Putamen (tissue), 1 donor: ENCODE measurements at regions not wholly inside any gene's neighbourhood (a gene's known extent, or its start where the extent isn't known, plus 50 kb on each side); places are given as distances from the start of the nearest gene placed in this dataset.
"Not testable (repeated sequence)": the region's sequence is repeated elsewhere in the genome, so short reads cannot be mapped to it uniquely, and the experiment has no call there.

Source experiments
- DNase-seq: peaks from one replicate; pipeline ENCODE4 v3.0.0-alpha.2; 2016; ENCODE audit warnings: low spot score

DNA sequence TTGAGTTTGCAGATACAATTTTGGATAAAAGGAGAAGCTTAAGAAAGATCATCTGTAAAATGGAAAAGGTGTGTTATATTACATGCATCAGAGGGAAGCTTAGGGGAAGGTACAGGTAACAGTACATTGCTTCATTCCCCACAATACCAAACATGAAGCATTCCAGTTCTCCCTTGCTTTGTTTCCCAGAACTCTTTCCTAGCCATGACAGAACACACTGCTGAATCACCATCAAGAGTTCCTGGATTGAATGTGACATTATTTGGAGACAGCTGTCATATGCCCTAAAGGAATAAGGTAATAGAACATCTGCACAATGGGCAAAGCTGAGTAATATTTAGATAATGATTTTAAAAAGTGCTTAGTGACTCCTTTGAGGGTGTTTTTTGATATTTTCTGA, 303.5 kb upstream of the ST8SIA4 start:
- DNase-seq: no peak

DNA sequence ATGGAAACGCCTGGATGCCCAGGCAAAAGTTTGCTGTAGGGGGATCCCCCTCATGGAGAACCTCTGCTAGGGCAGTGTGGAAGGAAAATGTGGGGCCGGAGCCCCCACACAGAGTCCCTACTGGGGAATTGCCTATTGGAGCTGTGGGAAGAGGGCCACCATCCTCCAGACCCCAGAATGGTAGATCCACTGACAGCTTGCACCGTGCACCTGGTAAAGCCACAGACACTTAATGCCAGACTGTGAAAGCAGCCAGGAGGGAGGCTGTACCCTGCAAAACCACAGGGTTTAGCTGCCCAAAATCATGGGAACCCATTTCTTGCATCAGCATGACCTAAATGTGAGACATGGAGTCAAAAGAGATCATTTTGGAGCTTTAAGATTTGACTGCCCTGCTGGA, 302.0 kb upstream of the ST8SIA4 start:
- DNase-seq: not testable (repeated sequence)

DNA sequence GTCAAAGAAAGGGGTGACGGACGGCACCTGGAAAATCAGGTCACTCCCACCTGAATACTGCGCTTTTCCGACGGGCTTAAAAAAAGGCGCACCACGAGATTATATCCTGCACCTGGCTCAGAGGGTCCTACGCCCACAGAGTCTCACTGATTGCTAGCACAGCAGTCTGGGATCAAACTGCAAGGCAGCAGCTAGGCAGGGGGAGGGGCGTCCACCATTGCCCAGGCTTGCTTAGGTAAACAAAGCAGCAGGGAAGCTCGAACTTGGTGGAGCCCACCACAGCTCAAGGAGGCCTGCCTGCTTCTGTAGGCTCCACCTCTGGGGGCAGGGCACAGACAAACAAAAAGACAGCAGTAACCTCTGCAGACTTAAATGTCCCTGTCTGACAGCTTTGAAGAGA, 277.3 kb upstream of the ST8SIA4 start:
- not testable (repeated sequence) for DNase-seq

DNA sequence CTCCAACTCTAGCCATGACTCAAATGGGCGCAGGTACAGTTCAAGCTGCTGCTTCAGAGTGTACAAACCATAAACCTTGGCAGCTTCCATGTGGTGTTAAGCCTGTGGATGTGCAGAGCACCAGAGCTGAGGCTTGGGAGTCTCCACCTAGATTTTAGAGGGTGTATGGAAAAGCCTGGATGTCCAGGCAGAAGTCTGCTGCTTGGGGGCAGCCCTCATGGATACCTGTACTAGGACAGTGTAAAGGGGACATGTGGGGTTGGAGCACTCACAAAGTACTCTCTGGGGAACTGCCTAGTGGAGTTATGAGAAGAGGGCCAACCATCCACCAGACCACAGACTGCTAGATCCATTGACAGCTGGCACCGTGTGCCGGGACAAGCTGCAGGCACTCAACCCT, 273.5 kb upstream of the ST8SIA4 start:
- no peak for DNase-seq

DNA sequence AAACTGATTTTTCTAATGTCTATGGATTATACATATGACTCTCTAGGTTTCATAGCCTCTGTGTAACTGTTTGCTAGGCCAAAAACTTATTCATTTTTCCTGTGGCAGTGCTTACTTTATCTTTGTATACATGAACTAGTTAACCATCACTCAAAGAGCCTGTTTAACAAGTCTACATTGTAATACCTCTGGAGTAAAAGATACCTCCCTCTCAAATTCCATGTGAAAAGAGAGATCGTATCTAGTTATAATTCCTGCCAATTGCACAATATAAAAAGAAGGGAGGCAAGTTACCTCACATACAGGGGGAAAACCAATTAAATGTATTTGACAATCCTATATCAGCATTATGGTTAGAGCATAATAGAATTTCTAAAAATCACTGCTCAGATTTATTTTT, 271.9 kb upstream of the ST8SIA4 start:
- no peak for DNase-seq

DNA sequence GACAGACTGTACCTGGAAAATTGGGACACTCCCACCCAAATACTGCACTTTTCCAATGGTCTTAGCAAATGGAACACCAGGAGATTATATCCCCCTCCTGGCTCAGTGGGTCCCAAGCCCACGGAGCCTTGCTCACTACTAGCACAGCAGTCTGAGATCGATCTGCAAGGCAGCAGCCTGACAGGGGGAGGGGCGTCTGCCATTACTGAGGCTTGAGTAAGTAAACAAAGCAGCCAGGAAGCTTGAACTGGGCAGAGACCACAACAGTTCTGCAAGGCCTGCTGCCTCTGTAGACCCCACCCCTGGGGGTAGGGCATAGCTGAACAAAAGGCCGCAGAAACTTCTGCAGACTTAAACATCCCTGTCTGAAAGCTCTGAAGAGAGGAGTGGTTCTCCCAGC, 260.0 kb upstream of the ST8SIA4 start:
- DNase-seq: no peak

DNA sequence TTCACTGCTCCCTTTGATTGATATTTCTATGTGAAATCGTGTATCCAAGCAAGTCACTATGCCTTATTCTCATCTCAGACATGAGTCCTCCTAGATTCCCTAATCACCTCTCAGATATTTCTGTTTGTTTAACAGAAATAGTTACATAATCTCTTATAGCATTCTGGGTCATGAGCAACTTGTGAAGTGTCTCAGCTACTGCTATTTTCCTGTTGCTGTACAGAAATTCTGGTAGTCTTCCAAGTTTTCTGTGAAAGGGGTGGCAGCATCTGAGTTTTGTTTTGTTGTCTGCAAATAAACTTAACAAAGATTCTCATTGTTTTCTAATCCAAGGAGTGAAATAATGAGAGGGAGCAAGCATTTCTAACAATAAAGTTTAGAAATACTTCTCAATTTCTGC, 256.9 kb upstream of the ST8SIA4 start:
- DNase-seq: peak; percentile 62

DNA sequence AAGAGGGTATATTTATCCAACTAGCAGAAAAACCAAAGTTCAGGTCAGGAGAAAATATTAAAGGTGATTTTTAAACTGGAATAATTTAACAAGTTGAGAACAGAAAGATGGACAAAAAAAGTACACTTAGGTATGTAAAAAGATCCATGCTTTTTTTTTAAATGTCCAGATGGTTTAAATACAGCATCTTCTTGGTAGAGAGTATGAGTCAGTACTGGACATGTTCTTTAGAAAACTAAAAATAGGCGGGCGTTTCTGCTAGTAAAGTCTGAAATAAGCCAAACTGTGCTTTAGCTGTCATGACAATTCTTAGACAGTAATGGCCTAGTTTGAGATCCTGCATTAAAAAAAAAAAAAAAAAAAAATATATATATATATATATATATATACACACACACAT, 255.9 kb upstream of the ST8SIA4 start:
- DNase-seq: no peak

DNA sequence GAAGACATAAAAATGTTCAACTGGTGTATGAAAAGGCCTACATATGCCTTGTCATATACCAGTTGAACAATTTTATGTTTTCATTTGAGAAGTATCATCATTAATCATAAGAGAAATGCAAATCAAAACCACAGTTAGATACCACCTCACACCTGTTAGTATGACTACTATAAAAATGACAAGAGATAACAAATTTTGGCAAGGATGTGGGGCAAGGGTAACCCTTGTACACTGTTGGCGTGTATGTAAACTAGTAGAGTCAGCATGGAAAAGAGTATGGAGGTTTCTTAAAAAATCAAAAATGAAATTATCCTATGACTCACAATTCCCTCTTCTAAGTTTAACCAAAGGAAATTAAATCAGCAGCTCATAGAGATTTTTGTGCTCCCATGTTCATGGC, 250.4 kb upstream of the ST8SIA4 start:
- no peak for DNase-seq

DNA sequence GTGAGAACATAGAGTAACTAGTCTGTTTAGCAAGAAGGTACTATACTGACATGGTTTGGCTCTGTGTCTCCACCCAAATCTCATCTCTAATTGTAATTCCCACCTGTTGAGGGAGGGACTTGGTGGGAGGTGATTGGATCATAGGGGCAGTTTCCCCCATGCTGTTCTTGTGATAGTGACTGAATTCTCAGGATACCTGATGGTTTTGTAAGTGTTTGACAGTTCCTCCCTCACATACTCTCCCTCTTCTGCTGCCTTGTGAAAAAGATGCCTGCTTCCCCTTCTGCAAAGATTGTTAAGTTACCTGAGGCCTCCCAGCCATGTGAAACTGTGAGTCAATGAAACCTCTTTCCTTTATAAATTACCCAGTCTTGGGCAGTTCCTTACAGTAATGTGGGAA, 240.4 kb upstream of the ST8SIA4 start:
- DNase-seq: no peak

DNA sequence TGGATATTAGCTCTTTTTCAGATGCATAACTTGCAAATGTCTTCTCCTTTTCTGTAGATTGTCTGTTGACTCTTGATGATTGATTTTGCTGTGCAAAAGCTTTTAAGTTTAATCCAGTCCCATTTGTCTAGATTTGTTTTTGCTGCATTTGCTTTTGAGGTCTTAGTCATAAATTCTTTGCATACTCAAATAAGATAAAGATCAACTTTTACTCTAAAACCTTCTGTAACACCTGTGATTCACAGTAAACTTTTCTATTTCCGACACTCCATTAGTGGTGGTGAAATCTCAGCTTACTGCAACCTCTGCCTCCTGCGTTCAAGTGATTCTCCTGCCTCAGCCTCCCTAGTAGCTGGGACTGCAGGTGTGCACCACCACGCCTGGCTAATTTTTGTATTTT, 239.0 kb upstream of the ST8SIA4 start:
- no peak for DNase-seq

DNA sequence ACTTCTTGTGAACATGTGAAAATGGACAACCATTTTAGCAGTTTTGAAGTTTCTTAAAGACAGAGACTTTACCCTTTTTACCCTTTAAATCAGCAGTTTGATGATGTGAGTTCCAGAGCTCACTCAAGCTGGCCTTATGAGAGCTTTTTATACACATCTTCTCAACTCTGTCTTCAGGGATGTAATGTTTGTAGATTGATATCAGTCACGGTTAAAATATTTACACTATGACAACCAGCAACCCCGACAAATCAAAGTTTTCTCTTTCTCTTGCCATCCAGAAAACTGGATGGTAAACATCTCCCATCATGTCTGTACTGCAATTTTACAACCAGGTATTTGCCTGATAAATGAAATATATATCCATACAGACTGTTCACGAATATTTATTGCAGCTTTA, 233.4 kb upstream of the ST8SIA4 start:
- no peak for DNase-seq

DNA sequence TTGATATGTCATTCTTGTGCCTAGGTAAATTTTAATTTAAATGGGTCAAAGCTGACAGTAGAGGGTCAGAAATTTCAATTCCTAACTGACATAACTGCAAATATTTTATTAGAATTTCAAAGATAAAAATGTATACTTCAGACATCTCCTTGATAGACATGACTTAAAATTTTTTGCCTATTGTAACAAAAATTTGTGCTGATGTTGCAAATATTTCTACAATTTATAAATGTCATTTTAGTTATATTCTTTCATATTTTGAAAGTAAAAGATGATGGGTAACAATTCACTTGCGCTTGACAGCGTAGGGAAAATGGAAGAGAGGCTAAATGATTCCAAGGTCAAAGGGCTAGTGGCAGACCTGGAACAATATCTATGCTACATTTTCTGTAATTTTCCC, 220.3 kb upstream of the ST8SIA4 start:
- DNase-seq: no peak

DNA sequence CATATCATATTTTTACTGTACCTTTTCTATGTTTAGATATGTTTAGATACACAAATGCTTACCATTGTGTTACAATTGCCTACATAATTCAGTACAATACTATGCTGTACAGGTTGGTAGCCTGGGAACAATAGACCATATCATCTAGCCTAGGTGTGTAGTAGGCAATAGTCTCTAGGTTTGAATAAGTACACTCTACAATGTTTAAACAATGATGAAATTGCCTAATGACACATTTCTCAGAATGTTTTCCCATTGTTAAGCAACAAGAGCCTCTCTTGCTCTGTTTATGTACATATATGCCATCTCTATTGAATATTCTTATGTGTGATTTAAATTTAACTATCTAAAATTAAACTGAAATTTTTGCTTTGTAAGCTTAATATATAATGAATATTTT, 209.6 kb upstream of the ST8SIA4 start:
- no peak for DNase-seq

DNA sequence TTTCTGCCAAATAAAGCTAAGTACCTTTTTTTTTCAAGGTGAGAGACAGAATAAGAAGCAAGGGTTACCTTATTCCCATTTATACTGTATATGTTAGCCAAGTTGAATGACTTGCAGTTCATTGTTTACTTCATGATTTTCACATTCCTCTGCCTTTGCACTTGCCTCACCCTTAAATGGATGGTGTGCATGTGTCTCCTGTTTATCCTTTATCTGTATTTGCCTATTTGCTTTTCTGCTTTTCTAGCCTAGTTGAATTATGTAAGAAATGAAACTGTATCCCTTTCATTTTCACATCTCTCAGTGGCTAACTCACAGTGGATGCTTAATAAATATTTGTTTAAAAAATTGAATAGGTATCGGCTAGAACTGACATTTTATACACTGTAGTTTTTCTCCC, 200.8 kb upstream of the ST8SIA4 start:
- no peak for DNase-seq

DNA sequence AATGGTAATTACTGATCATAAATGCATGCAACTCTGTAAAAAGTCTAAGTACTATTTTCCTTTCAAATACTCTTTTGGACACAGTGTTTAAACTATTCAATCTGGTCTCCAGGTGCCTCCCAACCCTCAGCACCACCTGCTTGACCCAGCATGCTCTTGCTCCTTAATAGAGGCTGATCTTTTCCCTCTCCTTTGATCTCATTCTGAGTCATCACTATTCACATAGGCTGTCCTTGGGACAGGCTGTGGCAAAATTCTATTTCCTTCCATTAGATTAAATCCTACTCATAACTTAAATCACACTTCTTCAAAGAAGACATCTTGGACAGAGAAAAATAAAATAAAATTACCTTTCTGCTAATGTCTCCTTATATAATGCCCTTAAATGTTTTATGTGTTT, 199.4 kb upstream of the ST8SIA4 start:
- no peak for DNase-seq

DNA sequence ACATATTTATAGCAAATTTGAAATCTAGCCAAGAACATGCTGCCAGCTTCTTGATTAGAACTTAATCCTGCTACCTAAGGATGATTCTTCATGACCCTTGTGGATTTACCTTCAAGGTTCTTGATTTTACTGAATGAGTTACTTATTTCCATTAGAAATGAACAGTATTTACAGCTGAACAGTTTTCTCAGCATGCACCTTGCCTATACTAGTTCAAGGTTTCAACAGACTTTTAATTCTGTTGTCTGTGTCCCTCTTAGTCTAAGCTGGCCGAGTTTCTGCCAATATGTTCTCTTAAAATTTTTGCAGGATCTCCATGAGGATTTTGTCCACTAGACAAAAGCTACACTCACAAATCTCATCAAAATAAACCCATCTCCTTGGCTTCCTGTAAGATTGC, 188.8 kb upstream of the ST8SIA4 start:
- DNase-seq: no peak

DNA sequence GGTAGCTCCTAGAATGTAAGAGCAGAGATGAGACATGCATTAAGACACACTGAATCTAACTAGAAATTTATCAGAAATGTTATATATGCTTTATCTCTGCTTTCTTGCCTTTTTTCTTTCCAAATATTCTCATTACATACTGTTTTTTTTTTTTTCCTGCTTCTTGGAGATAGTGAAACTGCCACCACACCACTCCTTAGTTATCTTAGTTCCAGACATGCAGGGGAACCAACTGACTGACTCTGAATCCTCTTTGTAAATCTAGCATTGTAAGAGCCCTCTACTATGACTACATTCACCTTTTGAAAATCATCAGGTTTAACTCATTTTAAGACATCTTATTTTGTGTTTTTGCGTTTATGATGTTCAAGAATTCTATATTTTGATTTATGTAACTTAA, 181.3 kb upstream of the ST8SIA4 start:
- DNase-seq: no peak

DNA sequence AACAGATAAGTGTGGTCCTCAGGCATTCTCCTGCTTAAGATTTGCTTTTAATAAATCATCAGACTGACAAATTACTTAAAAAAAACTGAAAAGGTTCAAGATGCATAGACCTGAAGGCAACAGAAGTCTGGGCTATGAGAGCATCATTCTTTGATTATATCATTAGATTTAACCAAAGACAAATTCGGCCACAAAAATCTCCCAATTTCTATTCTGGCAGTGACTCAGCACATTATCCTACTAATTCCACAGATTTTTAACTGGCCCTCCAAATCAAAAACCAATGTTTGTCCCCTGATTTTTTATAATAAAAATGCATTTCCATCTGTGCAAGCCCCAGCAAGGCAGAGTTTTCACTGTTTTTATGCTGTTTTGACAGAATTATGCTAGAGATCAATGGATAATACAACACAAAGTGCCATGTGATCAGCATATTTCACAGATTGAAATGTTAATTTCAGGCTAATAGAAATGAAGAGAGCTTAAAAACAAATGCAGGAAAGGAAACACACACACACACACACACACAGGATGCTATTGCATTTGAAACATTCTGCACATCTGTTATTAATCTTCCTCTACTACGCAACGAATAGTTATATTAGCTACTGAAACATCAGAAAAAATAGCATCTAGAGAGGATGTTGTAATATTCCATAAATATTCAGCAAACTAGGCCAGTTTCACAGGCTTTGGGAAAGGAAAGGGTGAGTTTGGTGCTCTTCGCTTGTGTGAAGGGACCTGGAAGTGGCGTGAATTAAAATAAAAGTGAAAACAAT, 177.6 kb upstream of the ST8SIA4 start:
- DNase-seq: no peak

DNA sequence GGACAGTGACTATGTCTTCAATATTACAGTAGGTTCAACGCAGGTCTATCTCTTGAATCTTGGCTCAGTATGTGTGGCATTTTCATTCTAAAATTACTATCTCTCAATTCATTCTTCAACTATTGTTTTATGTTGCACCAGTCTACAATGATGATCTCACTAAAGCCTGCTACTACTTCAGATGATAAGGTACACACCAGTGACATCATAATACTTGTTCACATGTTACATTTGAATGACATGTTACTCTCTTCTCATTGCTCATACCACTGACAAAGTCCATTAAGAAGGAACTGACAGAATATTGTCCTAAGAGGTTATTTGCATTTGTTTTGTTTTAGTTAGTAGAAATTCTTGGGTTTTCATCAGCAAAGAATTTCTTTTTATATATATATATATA, 165.2 kb upstream of the ST8SIA4 start:
- DNase-seq: no peak

DNA sequence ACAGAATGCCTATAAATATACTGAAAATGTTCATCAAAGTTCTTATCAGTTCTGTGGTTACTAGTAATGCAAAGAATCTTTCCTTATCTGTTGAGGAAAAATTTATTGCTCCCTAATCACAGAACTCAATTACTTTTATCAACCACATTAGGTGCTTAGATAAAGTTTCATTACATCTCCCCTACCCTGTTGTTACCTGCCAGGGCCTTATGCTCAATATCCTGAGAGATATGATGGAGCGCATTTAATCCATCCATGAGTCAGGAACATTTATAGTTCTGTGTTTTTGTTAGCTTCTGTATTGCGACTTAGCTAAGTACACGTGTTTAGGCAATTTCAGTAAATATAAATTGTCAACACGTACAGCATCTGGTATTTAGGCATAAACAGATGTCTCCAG, 164.3 kb upstream of the ST8SIA4 start:
- DNase-seq: no peak

DNA sequence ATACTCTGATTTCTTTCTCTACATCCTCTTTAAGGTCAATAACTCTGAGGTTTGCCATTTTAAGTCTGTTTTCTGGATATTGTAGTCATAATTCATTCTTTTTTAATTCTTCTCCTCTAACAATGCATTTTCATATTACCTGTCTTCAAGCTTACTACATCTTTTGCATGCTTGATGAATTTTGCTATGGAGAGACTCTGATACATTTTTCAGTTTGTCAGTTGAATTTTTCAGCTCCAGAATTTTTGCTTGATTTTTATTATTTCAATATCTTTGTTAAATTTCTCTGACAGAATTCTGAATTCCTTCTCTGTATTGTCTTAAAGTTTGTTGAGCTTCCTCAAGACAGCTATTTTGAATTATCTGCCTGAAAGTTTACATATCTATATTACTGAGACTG, 159.8 kb upstream of the ST8SIA4 start:
- no peak for DNase-seq

DNA sequence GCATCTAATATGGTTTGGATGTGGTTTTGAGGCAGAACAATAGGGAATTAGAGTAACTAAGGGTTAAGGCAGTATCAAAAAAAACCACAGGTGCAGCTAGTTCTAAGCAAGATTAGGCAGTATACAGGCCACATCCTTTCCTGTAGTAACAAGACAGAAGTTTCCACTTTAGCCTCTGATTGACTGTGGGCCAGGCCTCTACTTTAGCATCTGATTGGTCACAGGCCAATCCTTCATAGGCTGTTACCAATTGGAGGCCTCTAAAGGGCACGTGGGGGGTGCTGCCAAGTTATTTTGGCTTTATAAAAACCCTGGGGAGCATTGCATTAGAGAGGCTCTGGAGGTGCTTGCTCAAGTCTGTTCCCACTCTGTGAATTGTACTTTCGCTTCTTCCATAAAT, 144.1 kb upstream of the ST8SIA4 start:
- no peak for DNase-seq

DNA sequence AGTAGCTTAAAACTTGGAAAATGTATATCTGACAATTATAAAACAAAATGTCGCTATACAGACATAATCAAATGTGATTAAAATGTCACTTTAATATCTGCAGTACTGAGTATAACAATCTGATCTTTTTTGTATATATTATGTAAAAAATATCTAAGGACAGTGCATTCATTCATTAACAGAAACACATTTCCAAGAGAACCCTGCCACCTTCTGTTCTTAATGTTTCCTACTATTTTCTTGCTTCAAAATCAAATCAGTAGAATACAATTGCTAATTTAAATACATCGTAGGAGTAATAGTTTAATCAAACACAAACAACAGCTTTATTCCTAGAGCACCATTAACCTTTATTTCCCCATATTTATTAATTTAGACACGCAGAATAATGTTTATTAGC, 142.6 kb upstream of the ST8SIA4 start:
- DNase-seq: no peak

DNA sequence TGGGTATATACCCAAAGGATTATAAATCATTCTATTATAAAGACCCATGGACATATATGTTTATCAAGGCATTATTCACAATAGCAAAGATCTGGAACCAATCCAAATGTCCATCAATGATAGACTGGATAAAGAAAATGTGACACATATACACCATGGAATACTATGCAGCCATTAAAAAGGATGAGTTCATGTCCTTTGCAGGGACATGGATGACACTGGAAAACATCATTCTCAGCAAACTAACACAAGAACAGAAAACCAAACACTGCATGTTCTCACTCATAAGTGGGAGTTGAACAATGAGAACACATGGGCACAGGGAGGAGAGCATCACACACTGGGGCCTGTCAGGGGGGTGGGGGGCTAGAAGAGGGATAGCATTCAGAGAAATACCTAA, 136.9 kb upstream of the ST8SIA4 start:
- not testable (repeated sequence) for DNase-seq
